GM12878 (cell line): ENCODE measurements at regions not wholly inside any gene's neighbourhood (a gene's known extent, or its start where the extent isn't known, plus 50 kb on each side); places are given as distances from the start of the nearest gene placed in this dataset.

Source experiments
- ATAC-seq: fragments of 200-7000 bp; cut with Tn5 transposase; 3 replicates; pipeline ENCODE4 v1.9.1; 2020; ENCODE audit warnings: mild to moderate bottlenecking, moderate library complexity
- BruUV-seq: library from RNA; stranded (reverse); fragments of 400-500 nt; replicated peaks from 2 replicates; lab custom pipeline; 2021; lab: Mats Ljungman, UMichigan
- CTCF ChIA-PET: fragments of 300-600 bp; sonication (Branson Sonifier 250); formaldehyde crosslinking; extraction: SDS; loops from one replicate; lab custom pipeline; 2021; ENCODE audit warnings: inconsistent platforms; lab: Yijun Ruan, JAX
- POLR2A ChIA-PET: fragments of 350-600 bp; formaldehyde crosslinking; extraction: SDS; loops from one replicate; lab custom pipeline; 2021; ENCODE audit warnings: inconsistent platforms; lab: Charles Lee
- RAD21 ChIA-PET: fragments of 300-600 bp; sonication (Branson Sonifier 250); formaldehyde crosslinking; loops from one replicate; lab custom pipeline; 2023; ENCODE audit warnings: antibody characterized with exemption; ENCODE audit not compliant: unreplicated experiment; lab: Charles Lee
- SMC1A ChIA-PET: fragments of 300-600 bp; sonication (Branson Sonifier 250); formaldehyde crosslinking; loops from one replicate; lab custom pipeline; 2023; ENCODE audit not compliant: unreplicated experiment, uncharacterized antibody; lab: Charles Lee
- DNase-seq: peaks from one replicate; pipeline ENCODE4 v3.0.0-alpha.2; 2011; ENCODE audit warnings: low read depth, low spot score
- FAIRE-seq: peaks from 3 replicates; lab custom pipeline; 2011; peaks lifted over from hg19 to GRCh38; lab: Jason Lieb, UNC
- H2AFZ ChIP-seq: 2 replicates; pipeline ENCODE4 v1.6.0; 2011; ENCODE audit warnings: low read depth, low read length, control low read depth; ENCODE audit not compliant: control insufficient read depth
- H3K27ac ChIP-seq: 2 replicates; pipeline ENCODE4 v1.5.1; 2011; ENCODE audit warnings: control low read depth; ENCODE audit not compliant: control insufficient read depth, insufficient read depth
- H3K27me3 ChIP-seq, 2 experiments: replicated peaks in 1 of 2; 2 replicates each; pipeline versions ENCODE4 v1.6.0 to v1.6.1; 2011; ENCODE audit warnings: low read length in 1 of 2; ENCODE audit not compliant: control insufficient read depth in 2 of 2, insufficient read depth in 2 of 2
- H3K36me3 ChIP-seq, 2 experiments: 2 replicates each; pipeline ENCODE4 v1.5.1; 2011; ENCODE audit warnings: low read length in 1 of 2; ENCODE audit not compliant: control insufficient read depth in 2 of 2, insufficient read depth in 2 of 2
- H3K4me1 ChIP-seq: 2 replicates; pipeline ENCODE4 v1.6.1; 2011; ENCODE audit warnings: mild to moderate bottlenecking, low read length, moderate library complexity, mixed read lengths; ENCODE audit not compliant: control insufficient read depth, insufficient read depth
- H3K4me2 ChIP-seq: 2 replicates; pipeline ENCODE4 v1.6.0; 2011; ENCODE audit warnings: control low read depth; ENCODE audit not compliant: control insufficient read depth, insufficient read depth
- H3K4me3 ChIP-seq: fragments of 200-600 bp; sonication (generic); 2 replicates; pipeline ENCODE4 v1.5.1; 2016
- H3K79me2 ChIP-seq: 2 replicates; pipeline ENCODE4 v1.6.0; 2011; ENCODE audit warnings: low read length; ENCODE audit not compliant: control insufficient read depth, insufficient read depth
- H3K9ac ChIP-seq: 2 replicates; pipeline ENCODE4 v1.8.0; 2011; ENCODE audit warnings: low read length, control low read depth, mixed read lengths; ENCODE audit not compliant: control insufficient read depth, insufficient read depth
- H3K9me3 ChIP-seq: replicated peaks from 3 replicates; pipeline ENCODE4 v1.5.1; 2011; ENCODE audit warnings: mild to moderate bottlenecking, low read length; ENCODE audit not compliant: control insufficient read depth, insufficient read depth
- H4K20me1 ChIP-seq: 2 replicates; pipeline ENCODE4 v1.6.0; 2011; ENCODE audit not compliant: control insufficient read depth, insufficient read depth
- BMI1 ChIP-seq: fragments of 450-650 bp; IDR thresholded peaks from 2 replicates; pipeline ENCODE4 v1.6.1; 2016; ENCODE audit warnings: mild to moderate bottlenecking, moderate library complexity, borderline replicate concordance
- HDGF ChIP-seq: fragments of 450-650 bp; IDR thresholded peaks from 2 replicates; pipeline ENCODE4 v1.6.1; 2016; ENCODE audit warnings: antibody characterized with exemption
- IRF4 ChIP-seq: IDR thresholded peaks from 2 replicates; pipeline ENCODE4 v1.6.1; 2011; ENCODE audit warnings: low read depth, low read length
- KDM1A ChIP-seq: fragments of 200-600 bp; sonication (generic); IDR thresholded peaks from 2 replicates; pipeline ENCODE4 v1.6.1; 2016; ENCODE audit warnings: borderline replicate concordance
- NBN ChIP-seq: fragments of 450-650 bp; IDR thresholded peaks from 2 replicates; pipeline ENCODE4 v1.6.1; 2016
- NFYB ChIP-seq: IDR thresholded peaks from 2 replicates; pipeline ENCODE4 v1.6.1; 2011; ENCODE audit warnings: low read depth, mild to moderate bottlenecking, low read length, improper control_type of control experiment, moderate library complexity; ENCODE audit not compliant: insufficient read depth
- NR2C1 ChIP-seq: fragments of 450-650 bp; IDR thresholded peaks from 2 replicates; pipeline ENCODE4 v1.6.1; 2017; ENCODE audit warnings: antibody characterized with exemption, mild to moderate bottlenecking, moderate library complexity
- NRF1 ChIP-seq: conservative IDR thresholded peaks from 2 replicates; pipeline ENCODE4 v1.6.1; 2011; ENCODE audit warnings: mild to moderate bottlenecking, low read depth, low read length, improper control_type of control experiment
- SMAD1 ChIP-seq: fragments of 450-650 bp; IDR thresholded peaks from 2 replicates; pipeline ENCODE4 v1.6.1; 2018; ENCODE audit warnings: mild to moderate bottlenecking, low read depth; ENCODE audit not compliant: partially characterized antibody
- SMARCA5 ChIP-seq: fragments of 450-650 bp; IDR thresholded peaks from 2 replicates; pipeline ENCODE4 v1.6.1; 2017; ENCODE audit warnings: mild to moderate bottlenecking
- SREBF1 ChIP-seq: IDR thresholded peaks from 2 replicates; pipeline ENCODE4 v1.6.1; 2012; ENCODE audit warnings: mild to moderate bottlenecking, low read length
- ZNF207 ChIP-seq: fragments of 450-650 bp; IDR thresholded peaks from 2 replicates; pipeline ENCODE4 v1.6.1; 2014; ENCODE audit warnings: antibody characterized with exemption, mild to moderate bottlenecking, borderline replicate concordance
- WGBS: methylation state at CpG from one replicate; pipeline ENCODE4 v1.1.6; 2016; ENCODE audit warnings: low lambda C conversion rate; ENCODE audit not compliant: insufficient replicate concordance, insufficient coverage; ENCODE audit errors: missing lambda C conversion rate; 5-methylcytosine and 5-hydroxymethylcytosine counted together
- in situ Hi-C: fragments of 300-500 bp; cut with MboI; formaldehyde crosslinking; loops from 9 replicates; pipeline ENCODE4 v1.14.3; 2018; ENCODE audit warnings: mixed read lengths
- intact Hi-C: fragments of 100-400 bp; cut with micrococcal nuclease; formaldehyde crosslinking; loops from one replicate; pipeline ENCODE4 v1.14.2; 2022; ENCODE audit not compliant: unreplicated experiment
- TF ChIP-seq, protein P1 (sequence below): IDR thresholded peaks from 2 replicates; pipeline ENCODE4 v1.6.1; 2012; ENCODE audit warnings: low read depth, low read length, improper control_type of control experiment

DNA sequence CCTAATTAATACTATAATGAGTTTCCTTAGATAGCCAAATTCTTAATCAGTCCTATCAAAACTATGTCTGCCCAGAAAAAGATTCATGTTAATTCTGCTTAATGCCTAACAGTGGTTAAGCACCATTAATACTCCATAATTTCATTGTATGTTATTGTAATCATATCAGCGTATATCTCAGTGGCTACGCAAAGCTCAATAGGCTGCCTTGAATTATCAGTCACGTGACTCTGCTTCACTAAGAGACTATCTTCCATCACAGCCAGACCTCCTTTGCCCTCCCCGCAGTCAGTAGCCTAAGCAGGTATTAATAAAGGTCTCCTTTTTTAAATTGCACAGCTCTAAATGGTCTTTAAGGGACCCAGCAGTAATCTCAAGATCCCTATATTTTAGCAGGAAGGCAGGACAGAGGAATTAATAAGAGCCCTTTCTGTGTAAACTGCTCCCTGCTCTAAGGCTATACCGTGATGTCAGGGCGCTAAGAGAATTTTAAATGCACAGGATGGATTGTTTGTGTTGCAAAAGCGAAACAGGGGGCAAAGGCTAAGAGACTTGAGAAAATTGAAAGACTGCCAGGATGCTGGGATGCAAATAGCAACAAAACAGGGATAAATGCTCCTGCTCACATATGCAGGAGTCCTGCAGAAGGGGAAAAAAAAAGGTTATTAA, 215.6 kb upstream of the POU3F3 start (continued):
- TF ChIP-seq NFYB (no peak), SMARCA5 (no peak), NR2C1 (no peak), BMI1 (no peak)
- TF ChIP-seq, all 136 proteins: peak for 0

DNA sequence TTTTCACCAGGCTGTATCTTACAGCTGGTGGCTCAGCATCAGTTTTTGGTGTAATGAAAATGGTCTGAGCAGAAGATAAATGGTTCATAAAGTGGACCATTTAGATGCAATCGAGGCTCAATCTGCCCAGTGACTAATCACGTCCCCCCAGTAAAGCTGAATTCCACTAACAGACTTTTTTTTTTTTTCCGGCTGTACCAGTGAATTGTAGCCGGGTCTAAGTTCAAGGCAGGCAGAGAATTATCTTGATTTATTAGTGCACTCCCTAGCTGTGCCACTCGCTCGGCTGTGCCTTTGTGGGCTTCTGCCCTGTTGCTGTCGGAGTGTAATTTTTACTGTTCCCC, 215.1 kb upstream of the POU3F3 start:
- no peak overlapping the region for H3K4me3 ChIP-seq
- in situ Hi-C loops = no loop called here
- no peak overlapping the region for H3K27ac ChIP-seq
- no peak overlapping the region for H3K9ac ChIP-seq
- TF ChIP-seq NRF1 (no peak), KDM1A (no peak), IRF4 (no peak), NBN (no peak)
- intact Hi-C loops = no loop called here
- no peaks in the 10 kb centered on the region for H3K79me2 ChIP-seq
- POLR2A ChIA-PET = no interaction called here
- H3K36me3 ChIP-seq = no peaks in the 10 kb centered on the region
- no peak for DNase-seq
- no TSS peak for BruUV-seq
- no peaks in the 10 kb centered on the region for H3K4me1 ChIP-seq
- no peaks in the 10 kb centered on the region for H3K27me3 ChIP-seq
- SMC1A ChIA-PET = no interaction called here
- CTCF ChIA-PET = no interaction called here
- ATAC-seq = no peak
- no peak overlapping the region for H3K4me2 ChIP-seq
- RAD21 ChIA-PET = no interaction called here
- 21% methylated on average over 7 of the region's 7 CpGs for WGBS
- FAIRE-seq = no peak
- H3K9me3 ChIP-seq = no peaks in the 10 kb centered on the region
- H2AFZ ChIP-seq = no peak overlapping the region
- no peaks in the 10 kb centered on the region for H4K20me1 ChIP-seq

DNA sequence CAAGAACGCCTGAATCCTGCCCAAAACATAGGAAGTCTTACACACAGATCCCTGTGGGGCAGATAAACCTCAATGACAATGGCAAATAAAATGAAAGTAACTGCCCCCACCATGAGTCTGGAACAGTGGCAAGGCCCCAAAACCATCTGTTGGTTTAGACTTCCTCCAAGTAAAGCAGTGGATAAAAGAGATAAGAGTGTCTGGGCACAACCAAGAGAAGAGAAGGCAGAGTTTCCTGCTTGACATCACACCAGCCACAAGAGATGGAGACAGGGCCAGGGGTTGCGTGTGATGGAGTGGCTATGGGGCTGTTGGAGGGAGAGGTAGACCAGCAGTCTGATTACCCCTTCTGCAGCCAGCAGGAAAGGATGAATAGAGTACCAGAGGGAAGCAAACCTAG, 212.1 kb upstream of the POU3F3 start:
- Histone ChIP-seq H3K9me3 (no peaks in the 10 kb centered on the region), H3K79me2 (no peaks in the 10 kb centered on the region), H4K20me1 (no peaks in the 10 kb centered on the region), H3K36me3 (no peaks in the 10 kb centered on the region), H3K4me3 (no peak overlapping the region), H3K4me2 (no peak overlapping the region), H2AFZ (no peak overlapping the region), H3K9ac (no peak overlapping the region), H3K27me3 (no peaks in the 10 kb centered on the region), H3K27ac (no peak overlapping the region), H3K4me1 (no peaks in the 10 kb centered on the region)
- no peak for FAIRE-seq
- no peak for DNase-seq
- ATAC-seq = no peak
- intact Hi-C loops (no loop called here), in situ Hi-C loops (no loop called here)
- BruUV-seq = no TSS peak
- RAD21 ChIA-PET = no interaction called here
- WGBS = 0% methylated on average over 2 of the region's 2 CpGs
- SMC1A ChIA-PET = no interaction called here
- TF ChIP-seq NR2C1 (no peak), SMAD1 (no peak), SREBF1 (no peak), NBN (no peak), ZNF207 (no peak), HDGF (no peak)
- TF ChIP-seq, protein P1, sequence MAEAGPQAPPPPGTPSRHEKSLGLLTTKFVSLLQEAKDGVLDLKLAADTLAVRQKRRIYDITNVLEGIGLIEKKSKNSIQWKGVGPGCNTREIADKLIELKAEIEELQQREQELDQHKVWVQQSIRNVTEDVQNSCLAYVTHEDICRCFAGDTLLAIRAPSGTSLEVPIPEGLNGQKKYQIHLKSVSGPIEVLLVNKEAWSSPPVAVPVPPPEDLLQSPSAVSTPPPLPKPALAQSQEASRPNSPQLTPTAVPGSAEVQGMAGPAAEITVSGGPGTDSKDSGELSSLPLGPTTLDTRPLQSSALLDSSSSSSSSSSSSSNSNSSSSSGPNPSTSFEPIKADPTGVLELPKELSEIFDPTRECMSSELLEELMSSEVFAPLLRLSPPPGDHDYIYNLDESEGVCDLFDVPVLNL = no peak
- POLR2A ChIA-PET = no interaction called here
- CTCF ChIA-PET = no interaction called here
